ENCODE measurements at regions not wholly inside any gene's neighbourhood (a gene's known extent, or its start where the extent isn't known, plus 50 kb on each side); places are given as distances from the start of the nearest gene placed in this dataset.

GRCh38 chr7:18320971-18321567 lies 174.5 kb upstream of the HDAC9 start:
- DNase-seq: peak; percentile 16 to 40

DNA sequence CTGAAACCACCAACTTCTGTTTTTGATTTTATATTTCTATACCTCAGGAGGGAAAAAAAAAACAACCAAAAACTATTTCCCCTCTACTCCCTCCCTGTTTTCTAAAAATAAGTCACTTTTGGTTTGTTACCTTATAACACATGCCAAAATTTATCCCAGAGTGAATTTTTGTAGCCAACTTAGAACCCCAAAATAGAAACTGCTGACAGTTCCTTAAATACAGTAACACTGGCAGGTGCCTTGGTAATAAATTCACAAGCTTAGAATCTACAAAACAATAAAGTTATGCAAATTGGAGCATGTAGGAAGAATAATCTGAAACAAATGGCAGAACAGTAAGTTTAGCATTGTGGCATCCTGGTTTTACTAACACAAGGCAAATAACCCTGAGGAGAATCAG lies 165.0 kb upstream of the HDAC9 start:
- DNase-seq: no peak

DNA sequence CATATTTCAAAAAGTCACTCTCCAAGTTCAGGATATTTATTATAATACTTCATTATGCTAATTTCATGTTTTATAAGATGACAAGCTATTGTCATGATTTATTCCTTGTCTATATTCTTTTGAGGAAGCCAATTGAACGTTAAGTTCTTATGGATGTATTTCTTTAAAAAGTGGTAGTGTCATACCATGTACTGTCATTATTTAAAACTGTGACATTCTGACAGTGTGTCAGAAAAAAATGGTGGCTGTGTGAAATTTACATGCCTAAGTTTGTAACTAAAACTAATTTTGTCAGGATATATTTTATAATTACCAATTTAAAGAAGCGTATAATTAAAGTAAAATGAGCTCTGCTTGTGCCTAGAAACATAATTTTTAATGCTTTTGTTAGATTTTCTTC lies 158.9 kb upstream of the HDAC9 start:
- DNase-seq: no peak

DNA sequence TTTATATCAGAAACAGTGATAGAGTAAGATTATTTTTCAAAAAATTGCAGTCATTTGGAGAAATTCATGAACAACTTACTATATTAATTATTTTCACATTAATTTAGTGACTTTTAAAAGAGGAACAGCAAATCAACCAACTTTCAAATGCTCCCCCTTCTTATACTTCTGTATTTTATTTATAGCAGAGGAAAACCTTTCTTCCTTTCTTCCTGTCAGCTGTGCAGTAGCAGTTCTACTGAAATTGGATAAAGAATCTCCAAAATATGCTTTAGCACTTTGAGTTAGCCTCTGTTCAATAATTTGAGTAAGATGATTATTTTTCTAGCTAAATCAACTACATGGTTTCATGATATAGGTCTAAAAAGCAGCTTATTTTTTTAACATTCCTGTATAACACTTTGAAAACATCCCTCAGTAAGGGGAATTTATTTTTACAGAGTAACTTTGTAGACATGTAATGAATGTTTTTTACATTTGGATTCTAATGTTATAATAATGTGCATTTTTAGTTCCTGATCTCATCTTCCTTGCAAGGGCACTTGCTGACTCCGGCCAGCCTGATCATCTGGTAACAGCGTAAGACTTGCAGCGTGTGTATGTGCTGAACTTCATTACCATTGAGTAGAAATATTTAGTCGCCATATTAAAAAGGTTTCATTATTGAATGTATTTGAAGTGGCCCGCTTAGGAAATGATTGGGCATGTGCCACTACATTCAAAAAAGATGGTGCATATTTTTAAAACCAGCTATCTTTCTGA lies 158.3 kb upstream of the HDAC9 start:
- no peak for DNase-seq

DNA sequence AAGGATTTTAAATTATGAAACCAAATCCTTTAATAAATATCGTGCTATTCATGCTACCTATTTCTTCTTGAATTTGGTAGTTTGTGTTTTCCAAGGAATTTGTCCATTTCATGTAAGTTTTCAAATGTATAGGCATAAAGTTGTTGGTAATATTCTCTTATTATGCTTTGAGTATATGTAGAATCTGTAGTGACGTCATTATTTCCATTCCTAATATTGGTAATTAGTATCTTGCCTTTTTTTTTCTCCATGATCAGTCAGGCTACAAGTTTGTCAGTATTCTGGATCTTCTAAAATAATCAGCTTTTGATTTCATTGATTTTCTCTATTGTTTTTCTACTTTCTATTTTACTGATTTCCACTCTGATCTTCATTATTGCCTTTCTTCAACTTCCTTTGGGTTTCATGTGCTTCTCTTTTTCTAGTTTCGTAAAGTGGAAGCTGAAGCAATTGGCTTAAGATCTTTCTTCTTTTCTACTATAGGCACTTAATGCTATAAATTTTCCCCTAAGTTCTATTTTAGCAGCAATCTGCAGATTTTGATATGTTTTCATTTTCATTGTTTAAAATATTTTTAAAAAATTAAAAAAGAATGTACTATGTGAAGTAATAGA lies 156.5 kb upstream of the HDAC9 start:
- no peak for DNase-seq

- DNase-seq: no peak
These were observed 153.8 kb upstream of the HDAC9 start for GRCh38 chr7:18341756-18342155.

GRCh38 chr7:18343047-18343446 lies 152.5 kb upstream of the HDAC9 start:
- no peak for DNase-seq

DNA sequence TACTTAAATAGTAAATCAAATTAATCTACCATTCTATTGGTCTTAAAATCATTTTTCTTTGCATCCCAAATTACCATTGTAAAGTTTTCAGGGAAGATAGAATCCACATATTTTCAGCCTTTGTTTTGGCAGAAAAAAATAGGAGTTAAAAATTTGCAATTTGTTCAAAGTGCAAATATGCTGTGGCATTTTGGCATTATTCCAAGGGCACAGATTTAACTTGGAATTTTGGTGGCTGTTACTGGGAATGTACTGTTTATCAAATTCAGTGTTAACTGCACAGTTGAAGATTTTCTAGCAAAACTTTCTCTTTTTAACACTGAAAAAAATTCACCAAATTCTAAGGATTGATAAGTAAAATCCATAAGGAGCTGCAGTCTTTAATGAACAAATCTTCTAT lies 151.0 kb upstream of the HDAC9 start:
- no peak for DNase-seq

DNA sequence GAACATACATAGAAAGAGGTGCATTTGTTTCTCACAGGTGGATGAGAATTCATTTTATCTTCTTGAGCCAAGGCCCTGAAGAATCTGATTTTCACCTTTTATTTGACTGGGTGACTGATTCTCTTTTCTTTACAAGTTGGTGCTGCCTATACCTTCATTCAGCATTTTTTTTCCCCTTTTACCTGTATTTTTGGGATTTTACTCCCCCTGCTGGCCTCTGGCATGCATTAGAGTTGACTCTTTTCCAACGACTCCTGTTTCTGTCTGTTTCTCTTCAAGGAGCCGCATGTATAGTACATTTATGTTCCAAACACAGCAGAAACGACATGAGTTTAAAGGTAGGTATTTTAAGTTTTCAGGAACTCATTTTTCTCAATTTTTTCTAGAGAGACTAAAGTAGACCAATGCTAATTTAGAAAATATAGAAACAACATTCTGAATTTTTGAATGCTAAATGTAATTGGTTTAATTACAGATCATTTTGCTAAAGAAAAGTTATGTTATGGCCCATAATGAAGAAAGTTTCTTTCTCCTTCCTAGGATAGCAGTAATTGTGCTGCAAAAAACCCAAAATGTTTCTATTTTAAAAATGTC lies 149.8 kb upstream of the HDAC9 start:
- peak; percentile 76 to 77 for DNase-seq

- no peak for DNase-seq
These were observed 148.4 kb upstream of the HDAC9 start for GRCh38 chr7:18347170-18347569.

GRCh38 chr7:18350678-18351077 lies 144.9 kb upstream of the HDAC9 start:
- no peak for DNase-seq

DNA sequence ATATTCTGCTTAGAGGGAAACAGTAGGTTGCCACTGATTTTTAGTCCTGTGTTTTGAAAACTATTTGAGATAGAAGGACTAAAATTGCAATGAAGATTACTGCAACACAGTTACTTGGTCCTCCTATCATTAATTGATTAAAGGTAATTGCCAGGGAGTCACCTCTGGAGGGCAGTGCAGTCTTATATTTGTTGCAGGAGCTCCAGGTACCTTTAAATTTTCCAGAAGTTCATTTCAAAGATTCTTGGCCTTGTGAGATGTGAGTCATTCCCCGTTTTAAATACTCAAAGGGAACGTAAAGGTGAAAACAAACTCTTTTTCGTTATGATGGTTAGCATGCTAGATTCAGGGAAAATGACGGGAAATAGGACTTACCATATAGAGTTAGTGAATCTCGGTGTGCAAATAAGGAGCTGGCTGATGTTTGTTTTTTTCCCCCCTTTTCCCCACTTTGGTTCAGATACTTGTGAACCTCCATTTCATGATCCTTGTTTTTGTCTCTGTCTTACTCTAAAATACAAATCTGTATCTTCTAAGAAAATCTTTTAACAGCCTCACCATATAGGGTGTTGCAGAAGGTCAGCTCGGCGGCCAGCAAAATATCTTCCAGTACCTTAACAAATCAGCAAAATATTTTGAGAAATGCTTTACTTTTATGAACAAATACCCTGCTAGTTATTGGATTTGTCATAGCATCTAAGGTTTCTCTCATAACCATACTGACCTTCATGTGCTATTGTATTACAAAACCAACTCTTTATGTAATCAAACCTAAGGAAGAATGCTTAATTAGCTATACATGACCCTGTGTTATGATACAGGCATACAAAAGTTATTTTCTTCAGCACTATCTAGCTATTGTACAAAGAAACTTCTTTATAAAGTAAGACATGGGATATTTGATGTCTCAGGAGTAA lies 143.0 kb upstream of the HDAC9 start:
- DNase-seq: peak; percentile 73 to 80

DNA sequence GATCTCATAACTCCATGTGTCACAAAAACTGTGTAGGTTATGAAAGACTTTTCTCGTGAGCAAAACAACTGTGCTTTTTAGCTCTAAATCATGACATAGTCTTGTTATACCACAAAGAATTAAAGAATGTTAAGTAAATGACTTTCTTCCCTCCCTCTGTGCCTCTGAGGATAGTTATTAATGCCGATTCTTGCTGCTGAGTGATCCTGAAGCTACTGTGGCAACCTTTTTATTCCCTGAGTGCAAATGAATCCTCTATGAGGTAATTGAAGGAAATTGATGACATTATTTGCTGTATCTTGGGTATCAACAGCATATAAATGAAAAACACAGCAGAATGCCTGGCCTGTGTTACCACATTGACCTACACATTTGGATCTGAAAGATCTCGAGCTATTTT lies 142.2 kb upstream of the HDAC9 start:
- DNase-seq: peak in 1 of 2 experiments; percentile 42

GRCh38 chr7:18354108-18355085 lies 141.2 kb upstream of the HDAC9 start:
- DNase-seq: peak in 1 of 2 experiments; percentile 21

DNA sequence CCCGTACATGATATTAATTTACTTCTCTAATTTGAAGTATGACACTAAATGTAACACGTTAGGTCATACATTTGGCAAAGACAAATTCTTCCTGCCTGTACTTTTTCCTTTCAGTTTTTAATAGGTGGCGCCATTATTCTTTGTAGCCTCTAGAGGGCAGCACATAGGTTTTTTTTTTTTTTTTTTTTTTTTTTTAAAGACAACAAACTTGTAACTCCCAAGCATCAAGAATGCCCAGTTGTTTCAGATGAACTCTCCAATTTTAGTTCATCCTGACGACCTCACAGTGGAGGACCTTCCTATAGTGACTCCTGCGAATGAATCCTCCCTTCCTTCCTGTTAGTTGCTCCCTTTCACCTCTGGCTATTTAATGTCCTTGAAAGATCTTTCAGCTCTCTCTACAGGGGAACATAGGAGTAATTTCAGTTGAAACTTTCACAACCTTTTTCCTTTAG lies 139.3 kb upstream of the HDAC9 start:
- peak; percentile 30 to 47 for DNase-seq

- peak; percentile 6 to 9 for DNase-seq
These were observed 137.9 kb upstream of the HDAC9 start for GRCh38 chr7:18357691-18358090.

DNA sequence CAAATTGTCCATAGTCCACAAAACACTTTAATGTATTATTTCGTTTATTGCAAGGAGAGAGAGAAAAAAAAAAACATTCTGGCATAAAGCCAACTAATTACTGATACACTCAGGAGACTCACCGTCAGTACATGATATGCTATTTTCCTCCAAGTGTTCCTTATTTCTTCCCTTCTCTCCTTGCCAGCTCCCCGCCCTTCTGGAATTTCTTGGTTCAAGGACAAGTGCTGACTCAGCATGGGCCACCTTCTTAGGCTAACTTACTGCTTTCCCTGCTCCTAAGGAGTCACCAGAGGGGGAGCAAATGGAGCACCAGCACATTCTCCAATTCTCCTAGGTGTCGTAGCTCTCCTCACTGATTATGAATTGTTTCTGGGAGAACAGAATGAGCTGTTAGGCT lies 133.8 kb upstream of the HDAC9 start:
- DNase-seq: no peak

GRCh38 chr7:18363751-18364380 lies 131.7 kb upstream of the HDAC9 start:
- no peak for DNase-seq

GRCh38 chr7:18364396-18364795 lies 131.2 kb upstream of the HDAC9 start:
- DNase-seq: no peak

- DNase-seq: no peak
These were observed 129.2 kb upstream of the HDAC9 start for GRCh38 chr7:18366394-18366793.

- no peak for DNase-seq
These were observed 126.5 kb upstream of the HDAC9 start for GRCh38 chr7:18369011-18369410.

All from NCI-H2081 (cell line).